Thymus (tissue), 11 donors: ENCODE measurements at regions not wholly inside any gene's neighbourhood (a gene's known extent, or its start where the extent isn't known, plus 50 kb on each side); places are given as distances from the start of the nearest gene placed in this dataset.
"Not testable (repeated sequence)": the region's sequence is repeated elsewhere in the genome, so short reads cannot be mapped to it uniquely, and the experiment has no call there.

ENCODE experiments used
- DNase-seq, 9 donors: peaks; one replicate each; pipeline ENCODE4 v3.0.0-alpha.2; 2013; ENCODE audit warnings: low spot score in 9 of 9, low read depth in 6 of 9, missing footprints in 1 of 9
- H3K27ac ChIP-seq, 2 donors: one replicate each; pipeline ENCODE4 v1.5.1; 2013; ENCODE audit warnings: control low read depth in 1 of 2, low read depth in 1 of 2, low read length in 1 of 2, mild to moderate bottlenecking in 1 of 2, moderate library complexity in 1 of 2
- H3K27me3 ChIP-seq, 2 donors: one replicate each; pipeline ENCODE4 v1.5.1; 2013; ENCODE audit warnings: low read length in 1 of 2; ENCODE audit not compliant: control insufficient read depth in 2 of 2, insufficient read depth in 1 of 2
- H3K36me3 ChIP-seq, 2 donors: one replicate each; pipeline ENCODE4 v1.5.1; 2013; ENCODE audit warnings: low read length in 1 of 2, mild to moderate bottlenecking in 1 of 2, moderate library complexity in 1 of 2; ENCODE audit not compliant: control insufficient read depth in 2 of 2, insufficient read depth in 2 of 2
- H3K4me1 ChIP-seq, 2 donors: one replicate each; pipeline ENCODE4 v1.5.1; 2013; ENCODE audit warnings: low read length in 2 of 2; ENCODE audit not compliant: control insufficient read depth in 2 of 2, insufficient read depth in 2 of 2
- H3K4me3 ChIP-seq, 2 donors: one replicate each; pipeline ENCODE4 v1.5.1; 2013; ENCODE audit warnings: low read length in 2 of 2, control low read depth in 1 of 2, mild to moderate bottlenecking in 1 of 2
- H3K9me3 ChIP-seq, 2 donors: one replicate each; pipeline ENCODE4 v1.5.1; 2013; ENCODE audit warnings: low read length in 1 of 2, mild to moderate bottlenecking in 1 of 2; ENCODE audit not compliant: control insufficient read depth in 2 of 2, insufficient read depth in 1 of 2
- WGBS: extraction: QIAGEN DNeasy Blood & Tissue Kit; methylation state at CpG from one replicate; pipeline ENCODE4 v1.1.7; 2013; 5-methylcytosine and 5-hydroxymethylcytosine counted together
- donor health status: healthy.

DNA sequence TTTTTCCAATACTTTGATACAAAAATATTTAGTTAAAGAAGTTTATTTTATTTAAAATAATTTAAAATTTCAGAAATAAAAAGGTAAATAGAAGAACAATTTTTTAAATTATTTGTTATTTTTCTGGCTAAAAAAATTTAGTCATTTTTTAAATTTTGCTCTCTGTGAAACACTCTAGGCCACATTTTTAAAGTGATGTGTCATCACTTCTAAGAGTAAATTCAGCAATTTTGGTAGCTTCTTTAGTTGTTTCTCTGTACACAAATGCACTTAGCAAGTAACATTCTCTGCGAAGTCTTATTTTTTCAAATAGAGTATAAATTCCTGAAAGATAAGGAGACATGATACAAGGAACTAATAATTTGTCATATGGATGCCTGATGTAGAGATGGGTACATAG, 760.0 kb upstream of the PRMT6 start:
- Histone ChIP-seq H3K36me3 (no peaks in the 10 kb centered on the region), H3K27me3 (no peaks in the 10 kb centered on the region), H3K4me1 (no peaks in the 10 kb centered on the region), H3K9me3 (no peaks in the 10 kb centered on the region), H3K27ac (no peak overlapping the region), H3K4me3 (no peak overlapping the region)
- 97% methylated on average over 1 of the region's 1 CpG for WGBS
- DNase-seq: no peak

DNA sequence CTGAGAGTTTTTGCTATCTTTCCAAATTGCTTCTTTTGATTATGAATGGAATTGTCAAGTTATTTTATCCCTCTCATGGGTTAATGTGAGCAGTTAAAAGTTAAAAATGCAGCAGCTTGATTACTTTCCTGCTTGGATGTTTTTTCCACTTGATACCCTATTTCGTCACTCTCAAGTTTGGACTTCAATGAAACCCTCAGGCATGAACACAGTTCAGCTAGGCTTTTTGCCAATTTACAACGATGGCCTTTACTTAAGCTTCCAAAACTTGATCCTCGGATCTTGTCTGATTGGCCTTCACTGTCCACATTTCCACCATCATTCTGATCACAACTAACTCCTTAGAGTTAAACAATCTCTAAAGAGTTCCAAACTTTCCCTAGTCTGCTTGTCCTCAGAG, 752.4 kb upstream of the PRMT6 start:
- no peak overlapping the region for H3K27ac ChIP-seq
- H3K9me3 ChIP-seq: peaks cover 0 to 7% of the 10 kb centered on the region in 2 donors
- no peak for DNase-seq
- 64% methylated on average over 3 of the region's 3 CpGs for WGBS
- H3K36me3 ChIP-seq: no peaks in the 10 kb centered on the region
- H3K4me3 ChIP-seq: no peak overlapping the region
- H3K4me1 ChIP-seq: no peaks in the 10 kb centered on the region
- no peaks in the 10 kb centered on the region for H3K27me3 ChIP-seq

DNA sequence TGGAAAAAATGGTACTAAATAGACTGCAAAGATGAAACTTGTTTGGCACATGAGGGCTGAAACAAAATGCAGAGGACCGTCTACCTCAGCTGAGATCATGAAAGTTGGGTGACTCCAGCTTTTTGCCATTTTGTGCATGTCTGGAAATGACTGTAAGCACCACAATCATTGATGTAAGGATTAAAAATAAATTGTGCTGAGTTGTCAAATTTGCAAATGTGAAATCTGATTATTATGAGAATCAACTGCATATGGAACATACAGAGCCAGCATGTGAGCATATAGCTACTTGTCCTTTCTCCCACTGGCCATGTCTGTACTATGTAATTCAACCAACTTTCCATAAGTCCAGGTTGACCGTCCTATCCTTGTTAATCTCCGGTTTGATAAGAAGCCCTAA, 736.9 kb upstream of the PRMT6 start:
- DNase-seq: no peak
- H3K27ac ChIP-seq: no peak overlapping the region
- peaks cover 0 to 8% of the 10 kb centered on the region in 2 donors for H3K9me3 ChIP-seq
- no peaks in the 10 kb centered on the region for H3K4me1 ChIP-seq
- H3K27me3 ChIP-seq: no peaks in the 10 kb centered on the region
- H3K36me3 ChIP-seq: no peaks in the 10 kb centered on the region
- 96% methylated on average over 3 of the region's 3 CpGs for WGBS
- no peak overlapping the region for H3K4me3 ChIP-seq

DNA sequence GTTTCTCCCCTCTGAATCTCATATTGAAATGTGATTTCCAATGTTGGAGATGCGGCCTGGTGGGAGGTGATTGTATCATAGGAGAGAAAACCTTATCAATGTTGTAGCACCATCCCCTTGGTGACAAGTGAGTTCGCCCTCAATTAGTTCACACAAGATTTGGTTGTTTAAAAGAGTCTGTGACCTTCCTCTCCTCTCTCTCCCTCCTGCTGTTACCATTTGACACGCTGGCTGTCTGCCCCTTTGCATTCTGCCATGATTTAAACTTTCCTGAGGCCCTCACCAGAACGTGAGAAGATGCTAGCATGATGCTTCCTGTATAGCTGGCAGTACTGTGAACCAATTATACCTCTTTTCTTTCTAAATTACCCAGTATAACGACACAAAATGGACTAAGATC, 730.9 kb upstream of the PRMT6 start:
- 56% methylated on average over 5 of the region's 5 CpGs for WGBS
- H3K4me3 ChIP-seq: no peak overlapping the region
- peaks cover 0 to 10% of the 10 kb centered on the region in 2 donors for H3K9me3 ChIP-seq
- DNase-seq: no peak
- no peaks in the 10 kb centered on the region for H3K27me3 ChIP-seq
- no peaks in the 10 kb centered on the region for H3K4me1 ChIP-seq
- H3K36me3 ChIP-seq: no peaks in the 10 kb centered on the region
- H3K27ac ChIP-seq: no peak overlapping the region

DNA sequence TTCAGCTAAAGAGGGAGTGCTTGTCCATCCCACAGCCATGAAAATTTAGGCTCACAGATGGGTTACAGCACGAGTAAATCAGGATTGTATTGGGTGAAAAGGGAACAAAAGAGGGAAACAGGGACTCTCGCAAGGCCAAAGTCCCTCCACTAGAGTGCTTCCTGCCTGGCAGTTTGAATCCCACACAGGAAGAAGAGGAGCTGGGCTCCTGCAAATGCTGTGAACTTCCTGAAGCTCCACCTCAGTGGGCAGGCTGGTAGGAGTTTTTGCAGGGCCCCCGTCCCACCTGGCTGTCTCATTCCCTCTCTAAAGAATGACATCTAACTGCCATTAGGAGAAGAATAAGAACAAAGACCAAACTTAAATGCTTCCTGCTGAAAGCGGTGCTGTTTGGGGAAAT, 712.0 kb upstream of the PRMT6 start:
- no peak overlapping the region for H3K27ac ChIP-seq
- H3K36me3 ChIP-seq: no peaks in the 10 kb centered on the region
- no peak for DNase-seq
- H3K4me3 ChIP-seq: no peak overlapping the region
- 28% methylated on average over 4 of the region's 4 CpGs for WGBS
- peaks cover 2 to 7% of the 10 kb centered on the region in 2 donors for H3K9me3 ChIP-seq
- H3K4me1 ChIP-seq: no peaks in the 10 kb centered on the region
- H3K27me3 ChIP-seq: no peaks in the 10 kb centered on the region

DNA sequence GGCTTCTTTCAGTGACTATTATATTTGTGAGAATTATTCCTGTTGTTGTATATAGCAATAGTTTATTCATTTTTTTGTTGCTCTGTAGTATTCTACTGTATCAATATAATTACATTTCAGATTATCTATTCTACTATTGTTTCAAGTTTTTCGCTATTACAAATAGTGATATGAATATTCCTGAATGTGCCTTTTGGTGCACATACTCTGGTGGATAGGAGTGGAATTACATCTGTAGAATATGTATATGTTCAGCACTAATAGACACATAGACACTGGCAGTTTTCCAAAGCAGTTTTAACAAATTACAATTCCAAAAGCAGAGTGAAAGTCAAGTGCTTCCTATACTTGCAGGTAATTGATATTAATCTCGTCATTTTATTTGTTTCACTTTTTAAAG, 696.2 kb upstream of the PRMT6 start:
- Histone ChIP-seq H3K27me3 (no peaks in the 10 kb centered on the region), H3K4me3 (no peak overlapping the region), H3K4me1 (no peaks in the 10 kb centered on the region), H3K36me3 (no peaks in the 10 kb centered on the region), H3K9me3 (no peaks in the 10 kb centered on the region), H3K27ac (no peak overlapping the region)
- whole genome bisulfite sequencing: 92% methylated on average over 2 of the region's 2 CpGs
- DNase-seq: no peak

DNA sequence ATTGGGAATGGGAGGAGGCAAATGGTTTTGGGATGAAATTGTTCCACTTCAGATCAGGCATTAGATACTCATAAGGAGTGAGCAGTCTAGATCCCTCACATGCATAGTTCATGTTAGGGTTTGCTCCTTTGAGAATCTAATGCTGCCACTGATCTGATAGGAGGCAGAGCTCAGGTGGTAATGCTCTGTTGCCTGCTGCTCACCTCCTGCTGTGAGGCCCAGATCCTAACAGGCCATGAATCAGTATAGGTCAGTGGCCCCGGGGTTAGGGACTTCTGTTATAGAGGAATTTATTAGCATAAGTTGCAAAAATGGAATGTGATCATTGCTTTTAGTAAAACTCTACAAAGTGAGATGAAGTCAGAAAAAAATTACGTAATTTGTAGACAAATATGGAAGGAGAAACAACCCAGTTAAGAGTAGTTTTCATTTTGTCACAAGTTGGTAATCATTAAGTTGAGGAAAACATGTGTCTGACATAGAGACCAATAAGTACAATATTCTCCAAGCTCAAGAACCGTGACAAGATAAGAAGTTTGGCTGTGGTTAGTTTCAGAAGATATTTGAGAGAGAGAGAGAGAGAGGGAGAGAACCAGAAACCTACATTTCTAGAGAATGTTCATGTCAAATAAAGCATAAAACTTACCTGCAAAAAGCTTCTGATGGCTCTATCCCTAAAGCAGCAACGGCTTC, 689.7 kb upstream of the PRMT6 start:
- no peak for DNase-seq
- no peaks in the 10 kb centered on the region for H3K36me3 ChIP-seq
- H3K9me3 ChIP-seq: no peaks in the 10 kb centered on the region
- H3K27me3 ChIP-seq: no peaks in the 10 kb centered on the region
- H3K27ac ChIP-seq: no peak overlapping the region
- no peak overlapping the region for H3K4me3 ChIP-seq
- no peaks in the 10 kb centered on the region for H3K4me1 ChIP-seq
- WGBS: 75% methylated on average over 4 of the region's 4 CpGs

DNA sequence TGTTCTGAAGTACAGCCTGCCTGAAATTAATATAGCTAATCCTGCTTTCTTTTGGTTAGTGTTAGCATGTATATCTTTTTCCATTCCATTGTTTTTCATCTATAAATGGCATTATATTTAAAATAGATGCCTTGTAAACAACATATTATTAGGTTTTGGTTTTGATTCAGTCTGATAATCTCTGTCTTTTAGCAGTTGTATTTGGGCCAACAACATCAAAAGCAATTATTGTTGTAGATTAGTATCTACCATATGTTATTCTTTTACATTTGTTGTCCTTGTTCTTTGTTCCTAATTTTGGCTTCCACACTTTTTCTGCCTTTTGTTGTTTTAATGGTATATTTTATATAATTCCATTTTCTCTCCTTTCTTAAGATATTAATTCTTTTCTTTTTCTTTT, 678.2 kb upstream of the PRMT6 start:
- no peaks in the 10 kb centered on the region for H3K4me1 ChIP-seq
- no peak overlapping the region for H3K27ac ChIP-seq
- no peak for DNase-seq
- no peaks in the 10 kb centered on the region for H3K36me3 ChIP-seq
- no peaks in the 10 kb centered on the region for H3K27me3 ChIP-seq
- H3K4me3 ChIP-seq: no peak overlapping the region
- no peaks in the 10 kb centered on the region for H3K9me3 ChIP-seq

DNA sequence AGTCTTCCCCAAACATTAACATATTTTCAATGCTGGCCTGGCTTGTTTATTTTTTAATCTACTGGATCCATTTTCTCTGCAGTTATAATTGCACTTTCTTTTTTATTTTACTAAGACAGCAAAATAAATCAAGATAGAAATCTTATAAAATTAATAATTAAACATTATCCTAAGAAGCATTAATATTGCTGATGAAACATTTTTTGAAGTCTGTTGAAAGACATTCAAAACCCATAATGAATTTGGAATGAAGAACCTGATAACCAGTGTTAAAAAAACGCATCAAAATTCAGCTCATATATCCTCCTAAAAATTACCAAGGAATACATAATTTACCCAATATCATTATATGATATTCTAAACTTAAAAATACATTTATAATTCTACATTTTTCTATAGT, 675.7 kb upstream of the PRMT6 start:
- H3K27ac ChIP-seq: no peak overlapping the region
- H3K4me3 ChIP-seq: no peak overlapping the region
- no peaks in the 10 kb centered on the region for H3K36me3 ChIP-seq
- no peaks in the 10 kb centered on the region for H3K4me1 ChIP-seq
- no peaks in the 10 kb centered on the region for H3K9me3 ChIP-seq
- DNase-seq: no peak
- no peaks in the 10 kb centered on the region for H3K27me3 ChIP-seq
- 89% methylated on average over 1 of the region's 1 CpG for WGBS

DNA sequence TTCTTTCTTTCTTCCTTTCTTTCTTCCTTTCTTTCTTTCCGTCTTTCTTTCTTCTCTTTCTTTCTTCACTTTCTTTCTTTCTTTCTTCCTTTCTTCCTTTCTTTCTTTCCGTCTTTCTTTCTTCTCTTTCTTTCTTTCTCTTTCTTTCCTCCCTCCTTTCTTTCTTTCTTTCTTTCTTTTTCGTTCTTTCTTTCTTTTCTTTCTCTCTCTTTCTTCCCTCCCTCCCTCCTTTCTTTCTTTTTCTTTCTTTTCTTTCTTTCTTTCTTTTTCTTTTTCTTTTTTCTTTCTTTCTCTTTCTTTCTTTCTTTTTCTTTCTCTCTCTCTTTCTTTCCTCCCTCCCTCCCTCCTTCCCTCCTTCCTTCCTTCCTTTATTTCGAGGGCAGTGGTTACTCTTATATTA, 667.3 kb upstream of the PRMT6 start:
- H3K4me3 ChIP-seq, H3K36me3 ChIP-seq, H3K27ac ChIP-seq, DNase-seq, H3K4me1 ChIP-seq, H3K27me3 ChIP-seq, H3K9me3 ChIP-seq: not testable (repeated sequence)
- 86% methylated on average over 4 of the region's 4 CpGs for WGBS
